Activated gamma-delta T cell treated with Interleukin-2 at 50 U/mL for 16 hours (primary cell): ENCODE measurements at regions not wholly inside any gene's neighbourhood (a gene's known extent, or its start where the extent isn't known, plus 50 kb on each side); places are given as distances from the start of the nearest gene placed in this dataset.

Experiments used
- DNase-seq: peaks from one replicate; pipeline ENCODE4 v3.0.0-alpha.2; 2020

DNA sequence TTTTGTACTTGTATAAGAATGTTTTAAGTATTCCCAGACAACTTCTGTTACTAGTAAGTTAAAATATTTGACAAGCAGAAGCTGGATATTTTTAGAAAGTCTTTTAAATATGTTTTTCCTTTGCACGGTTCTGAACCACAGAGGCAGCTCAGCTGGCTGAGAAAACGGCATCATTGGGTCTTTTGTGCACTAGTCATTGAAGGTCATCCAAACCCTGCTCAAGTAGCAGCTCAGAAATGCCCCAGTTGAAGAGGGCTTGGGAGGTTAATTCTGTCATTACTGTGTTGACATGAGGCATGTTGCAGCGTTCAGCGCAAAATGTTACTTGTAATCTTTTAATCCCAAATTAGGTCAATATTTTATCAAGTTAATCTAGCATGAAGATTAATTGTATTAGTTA lies 383.7 kb upstream of the FAM241A start:
- no peak for DNase-seq

DNA sequence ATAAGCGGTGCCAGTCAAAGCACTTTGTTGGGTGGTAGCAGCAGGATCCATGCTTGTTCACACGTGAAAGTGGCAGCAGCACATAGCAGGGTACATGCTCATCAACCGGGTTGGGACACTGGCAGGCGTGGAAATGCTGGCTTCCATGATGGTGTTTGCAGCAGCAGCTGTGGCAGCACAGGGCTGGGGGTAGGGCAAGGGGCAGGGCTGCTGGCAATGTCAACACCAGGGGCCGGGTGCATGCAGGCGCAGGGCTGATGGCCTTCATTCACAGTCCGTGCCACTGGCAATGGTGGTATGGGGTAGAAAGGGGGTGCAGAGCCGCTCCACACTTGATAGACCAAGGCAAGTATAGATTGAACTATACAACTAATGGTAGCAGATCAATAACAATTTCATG lies 374.7 kb upstream of the FAM241A start:
- DNase-seq = no peak

GRCh38 chr4:111773858-111774257 lies 371.4 kb upstream of the FAM241A start:
- no peak for DNase-seq

DNA sequence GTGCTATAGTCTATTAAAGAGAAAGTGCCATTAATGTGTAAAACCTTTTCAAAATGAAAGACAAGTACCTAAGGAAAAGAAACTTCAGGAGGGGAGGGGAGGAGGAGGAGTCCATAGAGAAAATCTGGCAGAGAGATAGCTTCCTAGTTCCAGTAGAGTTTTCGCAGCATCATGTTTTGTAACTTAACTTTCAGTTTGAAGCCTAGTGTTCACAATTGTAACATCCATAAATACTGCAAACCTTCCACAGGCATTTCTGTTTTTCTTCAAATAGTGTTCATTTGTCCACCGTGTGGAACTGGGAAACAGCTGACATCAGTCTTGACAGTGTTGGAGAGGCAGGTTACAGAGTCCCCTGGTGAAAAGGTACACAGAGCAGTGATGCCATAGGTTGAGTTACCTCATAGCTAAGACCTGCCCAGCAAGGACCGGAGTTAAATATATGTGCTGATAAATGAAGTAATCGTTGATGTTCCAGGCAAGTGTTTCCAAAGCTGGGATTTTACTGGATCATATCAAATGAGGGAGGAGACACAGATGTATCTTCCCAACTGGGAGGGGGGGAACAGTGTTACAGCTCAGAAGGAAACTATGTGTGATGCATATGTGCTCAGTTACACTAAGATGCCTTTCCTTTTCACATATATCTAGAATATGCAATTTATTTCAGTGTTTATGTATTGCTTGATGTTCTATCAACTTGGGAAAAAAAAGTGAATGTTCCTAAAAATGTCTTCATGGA lies 369.5 kb upstream of the FAM241A start:
- no peak for DNase-seq

GRCh38 chr4:111776561-111776960 lies 368.7 kb upstream of the FAM241A start:
- no peak for DNase-seq

- DNase-seq = no peak
Observed at GRCh38 chr4:111778543-111778942, 366.7 kb upstream of the FAM241A start.

DNA sequence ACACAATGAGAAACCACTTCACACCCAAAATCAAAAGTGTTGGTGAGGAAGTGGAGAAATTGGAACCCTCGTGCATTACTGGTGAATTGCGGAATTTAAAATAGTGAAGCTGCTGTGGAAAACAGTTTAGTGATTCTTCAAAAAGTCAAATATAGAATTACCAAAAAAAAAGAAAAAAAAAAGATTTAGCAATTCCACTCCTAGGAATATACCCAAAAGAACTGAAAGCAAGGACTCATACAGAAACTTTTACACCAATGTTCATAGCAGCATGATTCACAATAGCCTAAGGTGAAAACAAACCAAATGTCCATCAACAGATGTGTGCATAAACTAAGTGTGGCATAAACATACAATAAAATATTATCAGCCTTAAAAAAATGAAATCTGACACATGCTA lies 364.3 kb upstream of the FAM241A start:
- DNase-seq = no peak

- no peak for DNase-seq
Observed at GRCh38 chr4:111781611-111782010, 363.6 kb upstream of the FAM241A start.

GRCh38 chr4:111788099-111788498 lies 357.2 kb upstream of the FAM241A start:
- DNase-seq = no peak

DNA sequence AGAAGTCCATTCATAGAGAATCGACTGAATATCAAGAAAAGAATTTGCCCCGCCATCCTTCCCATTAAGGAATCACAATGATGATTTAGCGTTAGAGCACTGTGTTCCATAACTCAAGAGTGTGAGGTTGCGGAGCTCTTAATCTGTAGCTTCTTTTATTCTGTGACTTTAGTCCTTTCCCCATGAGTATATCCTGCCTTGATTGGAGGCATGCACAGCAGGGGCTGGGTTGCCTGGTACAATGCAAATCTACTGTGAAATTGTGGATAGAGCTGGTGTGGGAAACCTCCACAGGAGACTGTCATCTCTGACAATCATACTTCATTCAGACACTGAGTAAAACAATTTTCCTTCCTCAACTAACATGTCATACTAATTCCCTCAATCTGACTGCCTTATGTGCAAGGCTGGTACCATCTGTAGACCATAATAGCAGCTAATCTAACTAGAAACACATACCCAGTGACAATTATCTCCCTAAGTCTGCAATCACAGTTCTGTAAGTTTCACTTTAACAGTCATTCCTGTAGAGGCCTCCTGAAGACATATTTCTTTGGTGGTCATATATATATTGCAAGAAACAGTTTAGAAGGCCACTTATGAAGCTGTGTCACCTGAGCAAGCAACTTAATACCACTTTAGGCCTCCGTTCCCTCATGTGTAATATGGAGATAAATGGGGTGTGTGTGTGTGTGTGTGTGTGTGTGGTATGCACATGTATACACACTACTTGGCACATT lies 355.2 kb upstream of the FAM241A start:
- DNase-seq = no peak

DNA sequence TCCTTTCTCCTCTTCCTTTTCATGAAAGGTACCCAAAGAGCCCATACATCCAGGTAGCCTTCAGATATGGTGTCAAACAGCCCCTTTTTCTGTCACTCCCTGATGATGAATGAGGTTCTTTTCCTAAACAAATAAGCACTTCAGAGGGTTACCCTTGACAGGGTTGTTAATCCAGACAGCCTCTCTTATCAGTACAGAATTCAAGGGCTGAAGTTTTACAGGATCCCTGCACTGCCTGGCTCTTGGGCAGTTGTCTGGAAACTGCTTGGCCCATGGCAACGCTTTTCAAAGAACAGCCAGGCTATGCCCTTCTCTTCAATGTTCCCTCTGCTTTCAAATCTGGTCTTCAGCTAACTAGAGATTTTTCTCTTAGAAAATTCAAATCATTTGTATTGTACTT lies 352.6 kb upstream of the FAM241A start:
- DNase-seq = no peak

GRCh38 chr4:111793433-111794091 lies 351.7 kb upstream of the FAM241A start:
- no peak for DNase-seq

DNA sequence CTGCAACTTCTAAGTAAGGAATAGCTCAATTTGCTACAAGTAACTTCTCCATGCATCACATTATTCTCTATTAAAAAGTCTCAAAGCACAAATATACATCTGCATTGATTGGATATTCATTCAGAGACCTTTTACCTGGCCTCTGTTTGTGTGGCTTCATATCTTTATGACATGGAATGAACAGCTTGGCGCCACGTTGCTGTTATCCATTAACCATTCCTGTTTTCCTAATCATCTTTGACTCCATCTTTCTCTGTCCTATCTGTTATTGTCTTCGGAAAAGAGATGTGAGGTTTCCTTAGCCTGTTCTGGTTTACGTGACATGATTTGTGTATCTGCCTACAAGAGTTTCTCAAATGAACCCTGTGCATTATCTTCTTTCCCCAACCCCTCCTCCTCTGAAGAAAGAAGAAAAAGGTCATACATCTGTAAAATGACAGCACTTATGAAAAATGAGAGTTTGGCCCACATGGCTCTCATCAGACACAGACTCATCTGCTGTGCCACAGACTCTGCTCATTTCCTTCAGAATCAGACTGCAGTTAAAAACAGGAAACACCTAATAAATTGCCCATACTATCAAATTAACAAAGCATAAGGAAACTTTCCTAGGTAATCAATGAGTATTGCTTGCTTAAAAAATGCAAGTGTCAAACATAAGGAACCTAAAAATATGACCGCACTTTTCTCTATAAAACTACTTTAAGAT lies 347.6 kb upstream of the FAM241A start:
- no peak for DNase-seq

DNA sequence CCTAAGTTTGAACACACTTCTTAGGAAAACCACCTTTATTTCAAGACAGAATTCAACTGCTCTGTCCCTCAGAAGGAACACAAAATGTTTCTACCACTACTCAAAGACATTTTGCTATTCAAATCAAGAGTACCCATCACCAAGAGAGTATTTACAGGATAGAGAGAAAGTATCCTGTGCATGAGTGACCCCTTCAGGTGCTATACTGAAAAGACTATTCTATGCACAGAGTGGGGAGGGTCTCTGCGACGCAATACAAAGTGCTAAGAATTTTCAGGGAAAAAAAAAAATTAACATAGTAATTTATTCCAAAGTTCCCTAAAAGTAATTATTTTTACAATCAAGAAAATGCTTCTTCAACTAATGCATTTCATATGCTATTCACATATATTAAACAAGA lies 346.4 kb upstream of the FAM241A start:
- no peak for DNase-seq

DNA sequence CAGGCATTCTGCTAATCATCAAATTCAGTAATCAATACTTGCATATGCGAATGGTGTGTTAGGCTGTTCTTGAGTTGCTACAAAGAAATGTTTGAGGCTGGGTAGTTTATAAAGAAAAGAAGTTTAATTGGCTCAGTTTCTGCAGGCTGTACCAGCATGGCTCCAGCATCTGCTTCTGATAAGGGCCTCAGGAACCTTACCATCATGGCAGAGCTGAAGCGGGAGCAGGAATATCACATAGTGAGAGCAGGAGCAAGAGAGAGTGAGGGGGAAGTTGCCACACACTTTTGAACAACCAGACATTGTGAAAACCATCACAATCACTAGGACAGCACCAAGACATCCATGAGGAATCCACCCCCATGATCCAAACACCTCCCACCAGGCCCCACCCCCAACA lies 344.7 kb upstream of the FAM241A start:
- no peak for DNase-seq

DNA sequence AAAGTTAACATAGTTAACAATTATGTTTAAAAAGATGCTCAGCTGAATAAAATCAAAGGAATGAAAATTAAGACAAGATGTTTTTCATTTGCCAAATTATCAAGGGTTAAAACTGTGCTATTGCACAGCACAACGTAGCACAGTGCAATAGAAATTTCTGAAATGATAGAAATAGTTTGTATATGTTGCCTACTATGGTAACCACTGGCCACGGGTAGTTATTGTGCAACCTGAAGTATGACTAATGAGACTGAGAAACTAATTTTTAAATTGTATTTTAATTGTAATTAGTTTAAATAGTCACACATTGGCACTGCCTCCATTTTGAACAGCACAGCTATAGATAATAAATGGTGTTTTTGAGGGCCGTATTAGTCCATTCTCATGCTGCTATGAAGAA lies 343.1 kb upstream of the FAM241A start:
- no peak for DNase-seq

DNA sequence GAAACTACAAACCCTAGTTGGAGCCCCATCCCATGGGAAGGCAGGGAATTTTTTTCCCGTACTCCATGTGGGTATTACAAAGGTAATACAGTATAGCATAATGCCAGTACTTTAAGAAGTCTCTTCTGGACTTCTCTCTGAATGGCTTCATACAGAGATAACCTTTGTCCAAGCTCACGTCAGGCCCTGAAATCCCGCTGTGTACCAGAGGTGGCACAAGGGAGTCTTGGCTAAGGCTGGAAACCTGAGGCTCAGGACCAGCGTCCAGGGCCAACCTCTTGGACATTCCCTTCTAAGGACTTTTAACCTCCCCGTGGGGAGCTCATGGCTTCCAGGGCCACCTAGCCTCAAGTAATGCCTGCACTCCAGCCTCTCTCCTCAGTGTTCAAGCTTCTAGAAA lies 338.9 kb upstream of the FAM241A start:
- no peak for DNase-seq

DNA sequence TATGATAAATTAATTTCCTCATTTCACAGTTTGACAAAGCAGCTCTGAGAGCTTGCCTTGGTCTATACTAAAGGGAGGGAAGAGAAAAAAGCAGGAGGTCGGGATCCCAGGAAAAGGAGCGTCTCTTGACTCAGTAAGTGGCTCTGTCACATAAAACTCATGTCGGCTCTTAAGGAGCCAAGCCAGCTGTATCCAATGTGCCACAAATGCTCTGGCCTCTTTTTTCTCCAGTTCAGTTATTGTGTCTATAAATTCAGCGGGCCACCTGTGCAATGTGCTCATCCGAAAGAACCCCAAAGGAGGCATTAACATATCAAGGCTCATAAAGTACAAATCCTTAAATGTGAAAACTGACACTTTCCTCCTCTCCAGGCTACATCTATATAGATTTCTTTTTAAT lies 337.7 kb upstream of the FAM241A start:
- no peak for DNase-seq

DNA sequence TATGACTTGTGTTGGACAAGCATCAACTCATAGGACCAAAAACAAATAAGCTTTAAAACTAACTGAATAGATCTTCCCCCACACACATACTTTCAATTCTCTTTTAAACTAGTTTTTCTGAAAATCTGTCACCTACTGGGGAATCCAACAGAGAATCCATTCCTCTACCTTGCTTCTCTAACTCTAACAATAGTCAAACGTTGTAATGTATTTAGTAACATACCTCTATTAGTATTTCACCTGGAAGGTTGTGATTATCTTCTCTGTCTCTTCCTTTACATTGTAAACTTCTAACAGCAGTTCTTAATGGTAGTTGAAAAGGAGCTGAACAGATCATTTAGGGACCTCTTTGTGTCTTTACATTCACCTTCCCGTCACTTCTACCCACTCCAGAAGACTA lies 337.1 kb upstream of the FAM241A start:
- no peak for DNase-seq

- DNase-seq = no peak
Observed at GRCh38 chr4:111811661-111812060, 333.6 kb upstream of the FAM241A start.

DNA sequence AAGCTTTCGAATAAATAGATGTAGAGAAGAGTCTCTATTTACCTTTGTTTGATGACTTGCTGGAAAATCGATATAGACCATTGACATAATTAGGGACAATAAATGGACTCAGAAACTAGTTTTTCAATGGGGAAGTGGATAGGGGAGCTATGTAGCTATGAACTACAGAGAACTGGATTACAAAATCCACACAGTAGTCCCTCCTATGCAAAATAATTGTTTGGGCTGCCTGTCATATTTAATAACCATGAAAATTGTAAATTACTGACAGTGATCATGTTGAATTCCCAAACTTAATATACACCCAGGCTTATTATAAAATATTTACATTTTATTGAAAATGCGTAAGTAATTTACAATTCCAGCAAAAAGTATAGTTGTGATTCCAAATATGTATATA lies 333.1 kb upstream of the FAM241A start:
- DNase-seq = no peak

DNA sequence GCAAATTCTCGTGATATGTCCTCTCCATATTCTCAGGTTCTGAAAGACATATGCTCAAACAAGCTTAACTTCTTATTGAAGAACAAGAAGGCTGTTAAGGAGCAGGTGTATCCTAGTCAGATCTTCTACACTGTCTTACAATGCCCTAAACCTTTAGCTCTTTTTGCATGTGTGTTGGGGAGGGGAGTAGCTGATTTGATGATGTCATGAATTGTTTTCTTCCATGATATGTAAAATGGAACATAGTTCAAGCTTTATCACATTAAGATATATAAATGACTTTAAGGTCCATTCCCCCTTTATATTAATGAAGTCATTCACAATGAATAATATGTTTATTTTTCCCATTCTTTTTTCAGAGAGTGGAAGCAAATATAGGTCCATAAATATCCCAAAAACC lies 332.5 kb upstream of the FAM241A start:
- no peak for DNase-seq

GRCh38 chr4:111813555-111814140 lies 331.6 kb upstream of the FAM241A start:
- DNase-seq = no peak
